Endothelial cell of umbilical vein (primary cell): ENCODE measurements at regions not wholly inside any gene's neighbourhood (a gene's known extent, or its start where the extent isn't known, plus 50 kb on each side); places are given as distances from the start of the nearest gene placed in this dataset.

Experiments
- BruUV-seq: library from RNA; stranded (reverse); fragments of 400-500 nt; replicated peaks from 2 replicates; lab custom pipeline; 2021; lab: Mats Ljungman, UMichigan
- CTCF ChIA-PET: fragments of 300-600, 350-600 bp; sonication (Branson Sonifier 250); formaldehyde crosslinking; loops from one replicate; lab custom pipeline; 2021; ENCODE audit warnings: antibody characterized with exemption, inconsistent platforms; lab: Charles Lee
- POLR2A ChIA-PET: fragments of 300-600, 350-600 bp; sonication (Branson Sonifier 250); formaldehyde crosslinking; loops from one replicate; lab custom pipeline; 2021; ENCODE audit warnings: antibody characterized with exemption, inconsistent platforms; lab: Charles Lee
- DNase-seq: peaks from one replicate; pipeline ENCODE4 v3.0.0-alpha.2; 2011; ENCODE audit warnings: low read depth, low spot score
- FAIRE-seq: peaks from 2 replicates; lab custom pipeline; 2011; peaks lifted over from hg19 to GRCh38; lab: Jason Lieb, UNC
- H2AFZ ChIP-seq: 2 replicates; pipeline ENCODE4 v1.6.0; 2012; ENCODE audit warnings: low read depth, low read length, control low read depth, inconsistent platforms
- H3K27ac ChIP-seq: 2 replicates; pipeline ENCODE4 v1.5.1; 2011; ENCODE audit warnings: low read depth, mild to moderate bottlenecking, control low read depth, low read length, moderate library complexity; ENCODE audit not compliant: insufficient read depth
- H3K27me3 ChIP-seq, 2 experiments: 2 replicates each; pipeline versions ENCODE4 v1.6.0 to v1.6.1; 2011; ENCODE audit warnings: low read length in 2 of 2, mixed read lengths in 1 of 2; ENCODE audit not compliant: control insufficient read depth in 2 of 2, insufficient read depth in 2 of 2
- H3K36me3 ChIP-seq, 2 experiments: 2 replicates in 1 of 2; 3 replicates in 1 of 2; pipeline ENCODE4 v1.5.1; 2011; ENCODE audit warnings: low read length in 2 of 2, mild to moderate bottlenecking in 1 of 2, moderate library complexity in 1 of 2; ENCODE audit not compliant: control insufficient read depth in 2 of 2, insufficient read depth in 2 of 2; ENCODE audit errors: extremely low read depth in 1 of 2
- H3K4me1 ChIP-seq: 3 replicates; pipeline ENCODE4 v1.5.1; 2011; ENCODE audit warnings: mild to moderate bottlenecking, low read length; ENCODE audit not compliant: control insufficient read depth, insufficient read depth; ENCODE audit errors: extremely low read depth
- H3K4me2 ChIP-seq: 2 replicates; pipeline ENCODE4 v1.6.1; 2011; ENCODE audit warnings: low read length, control low read depth, mixed read lengths; ENCODE audit not compliant: insufficient read depth
- H3K4me3 ChIP-seq, 3 experiments: fragments of 200-600 bp in 1 of 3; sonication (generic), shearing (Covaris generic) in 1 of 3; replicated peaks in 1 of 3; 2 replicates each; pipeline ENCODE4 v1.5.1; 2011 to 2016; ENCODE audit warnings: control low read depth in 3 of 3, low read length in 3 of 3, mild to moderate bottlenecking in 2 of 3, inconsistent platforms in 1 of 3, low read depth in 1 of 3, moderate library complexity in 1 of 3; ENCODE audit not compliant: insufficient read depth in 1 of 3
- H3K79me2 ChIP-seq: 2 replicates; pipeline ENCODE4 v1.6.0; 2012; ENCODE audit warnings: low read length, inconsistent platforms; ENCODE audit not compliant: control insufficient read depth, insufficient read depth
- H3K9ac ChIP-seq: replicated peaks from 2 replicates; pipeline ENCODE3; 2011; ENCODE audit warnings: low read length, control low read depth; ENCODE audit not compliant: insufficient read depth; ENCODE audit errors: extremely low read depth
- H3K9me1 ChIP-seq: replicated peaks from 3 replicates; pipeline ENCODE4 v1.6.0; 2011; ENCODE audit warnings: mild to moderate bottlenecking, low read length; ENCODE audit not compliant: control insufficient read depth, insufficient read depth; ENCODE audit errors: extremely low read depth
- H3K9me3 ChIP-seq: replicated peaks from 2 replicates; pipeline ENCODE4 v1.5.1; 2012; ENCODE audit warnings: low read length, inconsistent platforms; ENCODE audit not compliant: control insufficient read depth, insufficient read depth
- H4K20me1 ChIP-seq: replicated peaks from 2 replicates; pipeline ENCODE3; 2011; ENCODE audit warnings: mild to moderate bottlenecking, low read length; ENCODE audit not compliant: control insufficient read depth, insufficient read depth; ENCODE audit errors: extremely low read depth
- EZH2 ChIP-seq: IDR thresholded peaks from 2 replicates; pipeline ENCODE4 v1.6.1; 2012; ENCODE audit warnings: borderline replicate concordance, low read depth, mild to moderate bottlenecking, moderate library complexity, low read length, inconsistent platforms; ENCODE audit not compliant: severe bottlenecking
- FOS ChIP-seq: IDR thresholded peaks from 2 replicates; pipeline ENCODE4 v1.6.1; 2011; ENCODE audit warnings: mild to moderate bottlenecking, low read length, moderate library complexity, borderline replicate concordance; ENCODE audit not compliant: insufficient read depth
- GATA2 ChIP-seq: IDR thresholded peaks from 2 replicates; pipeline ENCODE4 v1.7.0; 2011; ENCODE audit warnings: low read depth, mild to moderate bottlenecking, moderate library complexity, mixed read lengths, low read length; ENCODE audit not compliant: insufficient read length, insufficient read depth
- JUN ChIP-seq: IDR thresholded peaks from 2 replicates; pipeline ENCODE4 v1.6.1; 2011; ENCODE audit warnings: borderline replicate concordance, low read depth; ENCODE audit not compliant: insufficient read length, insufficient read depth
- MYC ChIP-seq: IDR thresholded peaks from one replicate; pipeline ENCODE4 v1.6.1; 2011; ENCODE audit warnings: mild to moderate bottlenecking, low read depth, low read length
- POLR2A ChIP-seq: IDR thresholded peaks from 2 replicates; pipeline ENCODE4 v1.6.1; 2012; ENCODE audit warnings: low read depth, mild to moderate bottlenecking, control low read depth, low read length
- POLR2AphosphoS5 ChIP-seq: IDR thresholded peaks from 2 replicates; pipeline ENCODE4 v1.6.1; 2012; ENCODE audit warnings: low read depth, mild to moderate bottlenecking, control low read depth, low read length, moderate library complexity; ENCODE audit not compliant: insufficient read depth
- dilution Hi-C: fragments of 300-500 bp; cut with MboI; formaldehyde crosslinking; loops from one replicate; pipeline ENCODE4 v1.15.0; 2019; ENCODE audit warnings: low sequenced_read_pairs; ENCODE audit not compliant: extremely low pct_ligation_motif_present
- intact Hi-C: fragments of 100-400 bp; cut with micrococcal nuclease; formaldehyde crosslinking; loops from one replicate; pipeline ENCODE4 v1.10.0; 2022
- TF ChIP-seq, protein P1 (sequence below), 2 donors: IDR thresholded peaks; 1 replicate in 1 of 2; 2 replicates in 1 of 2; pipeline ENCODE4 v1.5.1; 2011; ENCODE audit warnings: low read length in 2 of 2, mild to moderate bottlenecking in 2 of 2, moderate library complexity in 2 of 2, control low read depth in 1 of 2, inconsistent platforms in 1 of 2, low read depth in 1 of 2; ENCODE audit not compliant: insufficient read depth in 1 of 2; ENCODE audit errors: extremely low read depth in 1 of 2
- TF ChIP-seq, protein P2 (sequence below): IDR thresholded peaks from 2 replicates; pipeline ENCODE4 v1.6.1; 2011; ENCODE audit not compliant: insufficient read depth, insufficient read length

DNA sequence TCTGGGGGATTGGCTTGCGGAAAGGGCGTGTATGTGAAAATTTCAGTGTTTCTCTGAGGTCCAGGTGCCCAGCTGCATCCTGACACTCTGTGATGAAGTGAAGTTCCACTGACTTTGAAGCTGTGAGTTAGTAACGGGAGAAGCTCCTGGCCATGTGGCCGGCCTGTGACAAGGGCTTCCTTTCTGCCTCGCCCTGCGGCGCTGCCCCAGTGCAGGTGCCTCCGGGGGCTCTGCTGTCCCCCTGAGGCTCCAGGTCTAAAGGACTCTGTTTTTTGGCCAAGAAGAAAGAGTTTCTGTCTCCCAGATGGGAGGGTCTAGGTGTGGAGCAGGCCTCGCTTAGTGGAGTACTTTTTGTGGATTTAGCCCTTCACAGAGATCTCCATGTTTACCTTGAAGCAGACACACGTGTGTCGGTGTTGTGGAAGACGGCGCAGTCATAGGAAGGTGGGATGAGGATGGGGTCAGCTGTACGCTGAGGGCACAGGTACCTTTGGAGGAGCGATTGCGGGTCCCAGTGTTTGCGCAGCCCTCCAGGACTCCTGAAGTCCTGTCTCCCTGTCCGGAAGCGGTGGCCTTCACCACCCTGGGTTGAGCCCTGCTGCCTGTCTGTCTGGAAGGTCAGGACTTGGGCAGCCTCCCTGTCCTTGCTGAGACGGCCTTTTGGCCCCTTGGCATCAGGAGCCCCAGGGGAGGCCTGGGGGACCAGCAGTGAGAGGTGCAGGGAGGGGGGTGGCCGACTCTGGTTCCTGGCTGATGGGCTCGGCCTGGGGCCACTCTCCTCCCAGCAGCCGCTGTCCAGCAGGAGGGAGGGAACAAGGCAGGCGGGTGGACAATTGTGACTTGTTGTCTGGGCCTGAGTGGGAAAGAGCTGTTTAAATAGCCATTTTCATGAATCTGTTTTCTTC, 1249.3 kb downstream of the BRD1 start:
- Histone ChIP-seq H4K20me1 (no peaks in the 10 kb centered on the region), H3K79me2 (no peaks in the 10 kb centered on the region), H3K4me3 (no peak overlapping the region), H3K9ac (no peak overlapping the region), H3K4me2 (no peak overlapping the region), H3K36me3 (no peaks in the 10 kb centered on the region), H3K9me1 (no peaks in the 10 kb centered on the region), H3K9me3 (no peaks in the 10 kb centered on the region), H2AFZ (no peak overlapping the region), H3K27me3 (peaks cover 12 to 15% of the 10 kb centered on the region in 2 experiments), H3K4me1 (no peaks in the 10 kb centered on the region), H3K27ac (no peak overlapping the region)
- no TSS peak for BruUV-seq
- FAIRE-seq (no peak), DNase-seq (no peak)
- intact Hi-C loops (loop anchor here (10.0 kb wide), 2 partner anchors 726 to 1146 kb away; no protein-coding TSS in a partner anchor), dilution Hi-C loops (no loop called here)
- POLR2A ChIA-PET, result no interaction called here
- no peak for TF ChIP-seq GATA2
- CTCF ChIA-PET, result no interaction called here

DNA sequence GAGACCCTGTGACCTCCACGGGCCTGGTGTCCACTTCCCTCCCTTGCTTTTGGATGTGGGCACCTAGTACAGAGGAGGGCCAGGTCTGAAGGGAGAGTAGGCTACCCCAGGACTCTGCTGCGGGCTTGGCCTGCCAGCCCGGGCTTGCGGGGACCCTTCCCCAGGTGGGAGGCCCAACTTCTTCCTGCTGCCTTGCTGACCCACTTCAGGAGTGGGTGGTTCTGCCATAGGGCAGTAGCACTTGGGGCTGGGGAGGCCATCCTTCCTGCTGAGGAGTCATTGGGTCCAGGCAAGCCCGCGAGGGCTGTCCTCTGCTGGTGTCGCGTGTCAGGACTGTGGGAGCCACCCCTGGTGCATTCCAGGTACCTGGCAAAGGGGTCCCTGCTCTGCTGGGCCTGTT, 1250.0 kb downstream of the BRD1 start:
- no peak for TF ChIP-seq MYC
- TF ChIP-seq, protein P1, sequence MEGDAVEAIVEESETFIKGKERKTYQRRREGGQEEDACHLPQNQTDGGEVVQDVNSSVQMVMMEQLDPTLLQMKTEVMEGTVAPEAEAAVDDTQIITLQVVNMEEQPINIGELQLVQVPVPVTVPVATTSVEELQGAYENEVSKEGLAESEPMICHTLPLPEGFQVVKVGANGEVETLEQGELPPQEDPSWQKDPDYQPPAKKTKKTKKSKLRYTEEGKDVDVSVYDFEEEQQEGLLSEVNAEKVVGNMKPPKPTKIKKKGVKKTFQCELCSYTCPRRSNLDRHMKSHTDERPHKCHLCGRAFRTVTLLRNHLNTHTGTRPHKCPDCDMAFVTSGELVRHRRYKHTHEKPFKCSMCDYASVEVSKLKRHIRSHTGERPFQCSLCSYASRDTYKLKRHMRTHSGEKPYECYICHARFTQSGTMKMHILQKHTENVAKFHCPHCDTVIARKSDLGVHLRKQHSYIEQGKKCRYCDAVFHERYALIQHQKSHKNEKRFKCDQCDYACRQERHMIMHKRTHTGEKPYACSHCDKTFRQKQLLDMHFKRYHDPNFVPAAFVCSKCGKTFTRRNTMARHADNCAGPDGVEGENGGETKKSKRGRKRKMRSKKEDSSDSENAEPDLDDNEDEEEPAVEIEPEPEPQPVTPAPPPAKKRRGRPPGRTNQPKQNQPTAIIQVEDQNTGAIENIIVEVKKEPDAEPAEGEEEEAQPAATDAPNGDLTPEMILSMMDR (IDR thresholded peaks at IDR 0.05; ENCODE audit: extremely low read depth in 1 of 2, insufficient read depth in 1 of 2, low read depth in 1 of 2, low read length in 2 of 2), result no peak
- no peak for TF ChIP-seq EZH2
- TF ChIP-seq FOS, result no peak
- TF ChIP-seq, protein P2, sequence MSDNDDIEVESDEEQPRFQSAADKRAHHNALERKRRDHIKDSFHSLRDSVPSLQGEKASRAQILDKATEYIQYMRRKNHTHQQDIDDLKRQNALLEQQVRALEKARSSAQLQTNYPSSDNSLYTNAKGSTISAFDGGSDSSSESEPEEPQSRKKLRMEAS, result no peak
- no peak for TF ChIP-seq GATA2
- TF ChIP-seq JUN, result no peak
- no peak for TF ChIP-seq POLR2A
- no peak for TF ChIP-seq POLR2AphosphoS5
- DNase-seq, result no peak
- H3K9me1 ChIP-seq, result no peaks in the 10 kb centered on the region
- no peaks in the 10 kb centered on the region for H3K4me1 ChIP-seq
- no peaks in the 10 kb centered on the region for H4K20me1 ChIP-seq
- peaks cover 12 to 15% of the 10 kb centered on the region in 2 experiments for H3K27me3 ChIP-seq
- no peaks in the 10 kb centered on the region for H3K36me3 ChIP-seq
- FAIRE-seq, result no peak
- H3K27ac ChIP-seq, result no peak overlapping the region
- H3K9ac ChIP-seq, result no peak overlapping the region
- no peak overlapping the region for H3K4me3 ChIP-seq
- H3K4me2 ChIP-seq, result no peak overlapping the region
- no peak overlapping the region for H2AFZ ChIP-seq
- BruUV-seq, result no TSS peak
- H3K9me3 ChIP-seq, result no peaks in the 10 kb centered on the region
- ChIA-PET POLR2A (no interaction called here), CTCF (no interaction called here)
- intact Hi-C loops, result loop anchor here (10.0 kb wide), 2 partner anchors 727 to 1147 kb away; no protein-coding TSS in a partner anchor
- no peaks in the 10 kb centered on the region for H3K79me2 ChIP-seq
- dilution Hi-C loops, result no loop called here
